ENCODE measurements at regions not wholly inside any gene's neighbourhood (a gene's known extent, or its start where the extent isn't known, plus 50 kb on each side); places are given as distances from the start of the nearest gene placed in this dataset.

- TF ChIP-seq POLR2AphosphoS5 (IDR thresholded peaks at IDR 0.05; ENCODE audit: insufficient read depth in 1 of 2, low read depth in 1 of 2): no peak
- TF ChIP-seq, protein P1, sequence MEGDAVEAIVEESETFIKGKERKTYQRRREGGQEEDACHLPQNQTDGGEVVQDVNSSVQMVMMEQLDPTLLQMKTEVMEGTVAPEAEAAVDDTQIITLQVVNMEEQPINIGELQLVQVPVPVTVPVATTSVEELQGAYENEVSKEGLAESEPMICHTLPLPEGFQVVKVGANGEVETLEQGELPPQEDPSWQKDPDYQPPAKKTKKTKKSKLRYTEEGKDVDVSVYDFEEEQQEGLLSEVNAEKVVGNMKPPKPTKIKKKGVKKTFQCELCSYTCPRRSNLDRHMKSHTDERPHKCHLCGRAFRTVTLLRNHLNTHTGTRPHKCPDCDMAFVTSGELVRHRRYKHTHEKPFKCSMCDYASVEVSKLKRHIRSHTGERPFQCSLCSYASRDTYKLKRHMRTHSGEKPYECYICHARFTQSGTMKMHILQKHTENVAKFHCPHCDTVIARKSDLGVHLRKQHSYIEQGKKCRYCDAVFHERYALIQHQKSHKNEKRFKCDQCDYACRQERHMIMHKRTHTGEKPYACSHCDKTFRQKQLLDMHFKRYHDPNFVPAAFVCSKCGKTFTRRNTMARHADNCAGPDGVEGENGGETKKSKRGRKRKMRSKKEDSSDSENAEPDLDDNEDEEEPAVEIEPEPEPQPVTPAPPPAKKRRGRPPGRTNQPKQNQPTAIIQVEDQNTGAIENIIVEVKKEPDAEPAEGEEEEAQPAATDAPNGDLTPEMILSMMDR (IDR thresholded peaks at IDR 0.05): no peak
Observed at GRCh38 chr9:14006386-14007187, 307.4 kb downstream of the NFIB start.

Data from vagina (tissue), 2 donors.